Hepatocyte (in vitro differentiated cells): ENCODE measurements at regions not wholly inside any gene's neighbourhood (a gene's known extent, or its start where the extent isn't known, plus 50 kb on each side); places are given as distances from the start of the nearest gene placed in this dataset.

Source experiments
- CTCF ChIP-seq: fragments of 200-600 bp; sonication (generic); IDR thresholded peaks from 2 replicates; pipeline ENCODE4 v1.5.1; 2016; ENCODE audit warnings: antibody characterized with exemption, mild to moderate bottlenecking; ENCODE audit not compliant: poor library complexity
- EZH2 ChIP-seq: fragments of 200-600 bp; sonication (generic); IDR thresholded peaks from 2 replicates; pipeline ENCODE4 v1.6.1; 2016; ENCODE audit warnings: antibody characterized with exemption, mild to moderate bottlenecking, borderline replicate concordance
- EZH2phosphoT487 ChIP-seq: fragments of 200-600 bp; sonication (generic); IDR thresholded peaks from one replicate; pipeline ENCODE4 v1.6.1; 2018; ENCODE audit warnings: antibody characterized with exemption, mild to moderate bottlenecking, low read depth, moderate library complexity; ENCODE audit not compliant: unreplicated experiment, severe bottlenecking

DNA sequence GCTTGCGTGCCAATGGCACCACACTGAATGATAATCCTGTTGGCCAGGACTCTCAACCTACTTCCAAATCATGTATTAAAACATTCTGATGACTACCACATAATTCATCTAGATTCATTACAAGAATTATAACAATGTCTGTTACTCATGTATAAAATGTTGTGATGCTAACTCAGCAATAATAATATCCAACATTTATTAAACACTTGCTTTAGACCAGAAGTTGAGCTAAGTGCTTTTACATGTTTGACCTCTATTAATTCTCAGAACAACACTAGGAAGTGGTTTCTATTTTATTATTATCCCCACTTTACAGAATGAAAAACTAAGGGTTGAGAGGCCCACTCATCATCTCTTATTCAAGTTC, 178.4 kb downstream of the LNPK start:
- TF ChIP-seq CTCF (no peak), EZH2 (no peak), EZH2phosphoT487 (no peak)
